ENCODE measurements at regions not wholly inside any gene's neighbourhood (a gene's known extent, or its start where the extent isn't known, plus 50 kb on each side); places are given as distances from the start of the nearest gene placed in this dataset.

GRCh38 chr17:72306037-72306436, 185.2 kb downstream of the SOX9 start:
- DNase-seq: no peak
- TF ChIP-seq GATA1 (IDR thresholded peaks at IDR 0.05; ENCODE audit: low read depth, low read length) (no peak), POLR2A (IDR thresholded peaks at IDR 0.05; ENCODE audit: low read length) (no peak)

GRCh38 chr17:72307836-72308235, 187.0 kb downstream of the SOX9 start:
- TF ChIP-seq POLR2A (IDR thresholded peaks at IDR 0.05; ENCODE audit: low read length) (no peak), GATA1 (IDR thresholded peaks at IDR 0.05; ENCODE audit: low read depth, low read length) (no peak)
- no peak for DNase-seq

GRCh38 chr17:72308744-72309385, 188.0 kb downstream of the SOX9 start:
- no peak for DNase-seq
- TF ChIP-seq GATA1 (IDR thresholded peaks at IDR 0.05; ENCODE audit: low read depth, low read length) (no peak), POLR2A (IDR thresholded peaks at IDR 0.05; ENCODE audit: low read length) (no peak)

- DNase-seq: no peak
- no peak for TF ChIP-seq GATA1 (IDR thresholded peaks at IDR 0.05; ENCODE audit: low read depth, low read length)
- TF ChIP-seq POLR2A (IDR thresholded peaks at IDR 0.05; ENCODE audit: low read length): no peak
These were observed 190.2 kb downstream of the SOX9 start for GRCh38 chr17:72311004-72311403.

GRCh38 chr17:72315122-72315913, 194.5 kb downstream of the SOX9 start:
- no peak for DNase-seq
- TF ChIP-seq POLR2A (IDR thresholded peaks at IDR 0.05; ENCODE audit: low read length): no peak

- no peak for DNase-seq
- no peak for TF ChIP-seq GATA1 (IDR thresholded peaks at IDR 0.05; ENCODE audit: low read depth, low read length)
- TF ChIP-seq POLR2A (IDR thresholded peaks at IDR 0.05; ENCODE audit: low read length): no peak
These were observed 197.3 kb downstream of the SOX9 start for GRCh38 chr17:72318131-72318530.

- no peak for TF ChIP-seq GATA1 (IDR thresholded peaks at IDR 0.05; ENCODE audit: low read depth, low read length)
- TF ChIP-seq POLR2A (IDR thresholded peaks at IDR 0.05; ENCODE audit: low read length): no peak
- no peak for DNase-seq
These were observed 201.1 kb downstream of the SOX9 start for GRCh38 chr17:72321896-72322295.

- no peak for DNase-seq
- TF ChIP-seq GATA1 (IDR thresholded peaks at IDR 0.05; ENCODE audit: low read depth, low read length) (no peak), POLR2A (IDR thresholded peaks at IDR 0.05; ENCODE audit: low read length) (no peak)
These were observed 211.5 kb downstream of the SOX9 start for GRCh38 chr17:72332367-72332766.

GRCh38 chr17:72333570-72333969, 212.8 kb downstream of the SOX9 start:
- no peak for DNase-seq
- TF ChIP-seq GATA1 (IDR thresholded peaks at IDR 0.05; ENCODE audit: low read depth, low read length) (no peak), POLR2A (IDR thresholded peaks at IDR 0.05; ENCODE audit: low read length) (no peak)

GRCh38 chr17:72334205-72334604, 213.4 kb downstream of the SOX9 start:
- no peak for DNase-seq
- TF ChIP-seq POLR2A (IDR thresholded peaks at IDR 0.05; ENCODE audit: low read length): no peak
- no peak for TF ChIP-seq GATA1 (IDR thresholded peaks at IDR 0.05; ENCODE audit: low read depth, low read length)

GRCh38 chr17:72336026-72336803, 215.4 kb downstream of the SOX9 start:
- TF ChIP-seq GATA1 (IDR thresholded peaks at IDR 0.05; ENCODE audit: low read depth, low read length) (no peak), POLR2A (IDR thresholded peaks at IDR 0.05; ENCODE audit: low read length) (no peak)
- no peak for DNase-seq

- DNase-seq: no peak
- TF ChIP-seq POLR2A (IDR thresholded peaks at IDR 0.05; ENCODE audit: low read length) (no peak), GATA1 (IDR thresholded peaks at IDR 0.05; ENCODE audit: low read depth, low read length) (no peak)
These were observed 215.9 kb downstream of the SOX9 start for GRCh38 chr17:72336804-72337070.

GRCh38 chr17:72338304-72338703, 217.5 kb downstream of the SOX9 start:
- DNase-seq: no peak
- TF ChIP-seq GATA1 (IDR thresholded peaks at IDR 0.05; ENCODE audit: low read depth, low read length) (no peak), POLR2A (IDR thresholded peaks at IDR 0.05; ENCODE audit: low read length) (no peak)
